ENCODE measurements at regions not wholly inside any gene's neighbourhood (a gene's known extent, or its start where the extent isn't known, plus 50 kb on each side); places are given as distances from the start of the nearest gene placed in this dataset.

- intact Hi-C loops (cut with micrococcal nuclease) = no loop called here
- FAIRE-seq = no peak
- ChIA-PET POLR2A (no interaction called here), CTCF (interaction anchor here (5.1 kb wide), 1 partner anchor 54 kb away, joined by 31 read pairs; no protein-coding TSS in a partner anchor)
- H3K27ac ChIP-seq (ENCODE audit: insufficient read depth, low read depth, low read length) = no peak overlapping the region
- no peak overlapping the region for H3K4me3 ChIP-seq (replicated peaks in 1 of 3; ENCODE audit: insufficient read depth in 1 of 3, low read depth in 1 of 3, low read length in 3 of 3)
- no peaks in the 10 kb centered on the region for H3K4me1 ChIP-seq (ENCODE audit: control insufficient read depth, extremely low read depth, insufficient read depth, low read length)
- no peaks in the 10 kb centered on the region for H3K9me3 ChIP-seq (replicated peaks; ENCODE audit: control insufficient read depth, insufficient read depth, low read length)
- no peak overlapping the region for H3K4me2 ChIP-seq (ENCODE audit: insufficient read depth, low read length)
- H3K36me3 ChIP-seq (ENCODE audit: control insufficient read depth in 2 of 2, extremely low read depth in 1 of 2, insufficient read depth in 2 of 2, low read length in 2 of 2) = no peaks in the 10 kb centered on the region
- H3K27me3 ChIP-seq (ENCODE audit: control insufficient read depth in 2 of 2, insufficient read depth in 2 of 2, low read length in 2 of 2) = no peaks in the 10 kb centered on the region
- H3K9ac ChIP-seq (replicated peaks; ENCODE audit: extremely low read depth, insufficient read depth, low read length) = no peak overlapping the region
- no peak for TF ChIP-seq EZH2 (IDR thresholded peaks at IDR 0.05; ENCODE audit: borderline replicate concordance, low read depth, low read length, severe bottlenecking)
- BruUV-seq (replicated peaks) = no TSS peak
- H3K9me1 ChIP-seq (replicated peaks; ENCODE audit: control insufficient read depth, extremely low read depth, insufficient read depth, low read length) = no peaks in the 10 kb centered on the region
- dilution Hi-C loops (cut with MboI; ENCODE audit: extremely low pct_ligation_motif_present, low sequenced_read_pairs) = no loop called here
- H4K20me1 ChIP-seq (replicated peaks; ENCODE audit: control insufficient read depth, extremely low read depth, insufficient read depth, low read length) = no peaks in the 10 kb centered on the region
- H3K79me2 ChIP-seq (ENCODE audit: control insufficient read depth, insufficient read depth, low read length) = no peaks in the 10 kb centered on the region
- no peak overlapping the region for H2AFZ ChIP-seq (ENCODE audit: low read depth, low read length)
- DNase-seq (ENCODE audit: low read depth, low spot score) = no peak
Measured at GRCh38 chr4:121246698-121247097, 82.6 kb upstream of the TNIP3 start.

DNA sequence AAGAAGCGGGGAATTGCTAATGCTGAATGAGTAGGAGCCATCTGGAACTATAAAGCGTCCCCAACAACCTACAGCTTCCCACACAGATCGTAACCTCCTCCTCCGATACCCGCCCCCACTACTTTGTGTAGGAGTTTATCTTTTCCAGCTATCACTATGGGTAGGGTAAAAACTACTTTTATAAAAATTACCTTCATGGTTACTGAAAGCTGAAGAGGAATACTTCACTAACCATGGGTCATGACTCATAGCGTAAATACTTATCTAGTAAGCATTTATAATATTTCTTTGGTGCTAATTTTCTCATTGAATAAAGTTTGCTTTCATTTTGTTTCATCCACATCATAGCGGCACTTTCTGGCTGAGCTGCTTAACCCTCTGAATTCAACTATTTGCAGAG lies 79.4 kb upstream of the TNIP3 start:
- H3K9ac ChIP-seq (replicated peaks; ENCODE audit: extremely low read depth, insufficient read depth, low read length) = no peak overlapping the region
- intact Hi-C loops (cut with micrococcal nuclease) = no loop called here

More for the DNA sequence above, 79.4 kb upstream of the TNIP3 start:
- DNase-seq (ENCODE audit: low read depth, low spot score) = no peak
- TF ChIP-seq EZH2 (IDR thresholded peaks at IDR 0.05; ENCODE audit: borderline replicate concordance, low read depth, low read length, severe bottlenecking) (no peak), GATA2 (IDR thresholded peaks at IDR 0.05; ENCODE audit: insufficient read depth, insufficient read length, low read depth, low read length) (no peak), JUN (IDR thresholded peaks at IDR 0.05; ENCODE audit: borderline replicate concordance, insufficient read depth, insufficient read length, low read depth) (no peak), FOS (IDR thresholded peaks at IDR 0.05; ENCODE audit: borderline replicate concordance, insufficient read depth, low read length) (no peak), CTCF (IDR thresholded peaks at IDR 0.05; ENCODE audit: extremely low read depth in 1 of 2, insufficient read depth in 1 of 2, low read depth in 1 of 2, low read length in 2 of 2) (no peak), POLR2A (IDR thresholded peaks at IDR 0.05; ENCODE audit: low read depth, low read length) (no peak), POLR2AphosphoS5 (IDR thresholded peaks at IDR 0.05; ENCODE audit: insufficient read depth, low read depth, low read length) (no peak), MYC (IDR thresholded peaks at IDR 0.05; ENCODE audit: low read depth, low read length) (no peak)
- TF ChIP-seq, protein P1, sequence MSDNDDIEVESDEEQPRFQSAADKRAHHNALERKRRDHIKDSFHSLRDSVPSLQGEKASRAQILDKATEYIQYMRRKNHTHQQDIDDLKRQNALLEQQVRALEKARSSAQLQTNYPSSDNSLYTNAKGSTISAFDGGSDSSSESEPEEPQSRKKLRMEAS (IDR thresholded peaks at IDR 0.05; ENCODE audit: insufficient read depth, insufficient read length) = no peak
- Histone ChIP-seq H3K4me1 (ENCODE audit: control insufficient read depth, extremely low read depth, insufficient read depth, low read length) (no peaks in the 10 kb centered on the region), H3K27ac (ENCODE audit: insufficient read depth, low read depth, low read length) (no peak overlapping the region), H3K79me2 (ENCODE audit: control insufficient read depth, insufficient read depth, low read length) (no peaks in the 10 kb centered on the region), H3K27me3 (ENCODE audit: control insufficient read depth in 2 of 2, insufficient read depth in 2 of 2, low read length in 2 of 2) (no peaks in the 10 kb centered on the region), H3K9me3 (replicated peaks; ENCODE audit: control insufficient read depth, insufficient read depth, low read length) (no peaks in the 10 kb centered on the region), H2AFZ (ENCODE audit: low read depth, low read length) (no peak overlapping the region), H3K9me1 (replicated peaks; ENCODE audit: control insufficient read depth, extremely low read depth, insufficient read depth, low read length) (no peaks in the 10 kb centered on the region), H4K20me1 (replicated peaks; ENCODE audit: control insufficient read depth, extremely low read depth, insufficient read depth, low read length) (no peaks in the 10 kb centered on the region), H3K4me3 (replicated peaks in 1 of 3; ENCODE audit: insufficient read depth in 1 of 3, low read depth in 1 of 3, low read length in 3 of 3) (no peak overlapping the region), H3K4me2 (ENCODE audit: insufficient read depth, low read length) (no peak overlapping the region), H3K36me3 (ENCODE audit: control insufficient read depth in 2 of 2, extremely low read depth in 1 of 2, insufficient read depth in 2 of 2, low read length in 2 of 2) (no peaks in the 10 kb centered on the region)
- BruUV-seq (replicated peaks) = no TSS peak
- ChIA-PET POLR2A (no interaction called here), CTCF (interaction anchor here (0.9 to 1.3 kb wide), 2 partner anchors 9 to 51 kb away, joined by 3 to 5 read pairs; no protein-coding TSS in a partner anchor)
- dilution Hi-C loops (cut with MboI; ENCODE audit: extremely low pct_ligation_motif_present, low sequenced_read_pairs) = no loop called here
- FAIRE-seq = no peak

All from endothelial cell of umbilical vein (primary cell).